Transverse colon (tissue), 3 donors: ENCODE measurements at regions not wholly inside any gene's neighbourhood (a gene's known extent, or its start where the extent isn't known, plus 50 kb on each side); places are given as distances from the start of the nearest gene placed in this dataset.

Experiments used
- CTCF ChIP-seq, 5 experiments: fragments of 200-600 bp in 3 of 5; fragments of 450-650 bp in 2 of 5; sonication (generic) in 3 of 5; IDR thresholded peaks; 1 replicate in 2 of 5; 2 replicates in 3 of 5; pipeline ENCODE4 v1.5.1; 2016 to 2017; ENCODE audit warnings: antibody characterized with exemption in 5 of 5, inconsistent platforms in 3 of 5, mild to moderate bottlenecking in 2 of 5, moderate library complexity in 1 of 5
- POLR2A ChIP-seq: fragments of 450-650 bp; IDR thresholded peaks from one replicate; pipeline ENCODE4 v1.6.1; 2016; ENCODE audit warnings: antibody characterized with exemption, mild to moderate bottlenecking, moderate library complexity

- TF ChIP-seq POLR2A (no peak), CTCF (IDR thresholded peaks at IDR 0.05) (no peak)
These were observed 341.7 kb upstream of the KCNH8 start for GRCh38 chr3:18806633-18807032.
